ENCODE measurements at regions not wholly inside any gene's neighbourhood (a gene's known extent, or its start where the extent isn't known, plus 50 kb on each side); places are given as distances from the start of the nearest gene placed in this dataset.

DNA sequence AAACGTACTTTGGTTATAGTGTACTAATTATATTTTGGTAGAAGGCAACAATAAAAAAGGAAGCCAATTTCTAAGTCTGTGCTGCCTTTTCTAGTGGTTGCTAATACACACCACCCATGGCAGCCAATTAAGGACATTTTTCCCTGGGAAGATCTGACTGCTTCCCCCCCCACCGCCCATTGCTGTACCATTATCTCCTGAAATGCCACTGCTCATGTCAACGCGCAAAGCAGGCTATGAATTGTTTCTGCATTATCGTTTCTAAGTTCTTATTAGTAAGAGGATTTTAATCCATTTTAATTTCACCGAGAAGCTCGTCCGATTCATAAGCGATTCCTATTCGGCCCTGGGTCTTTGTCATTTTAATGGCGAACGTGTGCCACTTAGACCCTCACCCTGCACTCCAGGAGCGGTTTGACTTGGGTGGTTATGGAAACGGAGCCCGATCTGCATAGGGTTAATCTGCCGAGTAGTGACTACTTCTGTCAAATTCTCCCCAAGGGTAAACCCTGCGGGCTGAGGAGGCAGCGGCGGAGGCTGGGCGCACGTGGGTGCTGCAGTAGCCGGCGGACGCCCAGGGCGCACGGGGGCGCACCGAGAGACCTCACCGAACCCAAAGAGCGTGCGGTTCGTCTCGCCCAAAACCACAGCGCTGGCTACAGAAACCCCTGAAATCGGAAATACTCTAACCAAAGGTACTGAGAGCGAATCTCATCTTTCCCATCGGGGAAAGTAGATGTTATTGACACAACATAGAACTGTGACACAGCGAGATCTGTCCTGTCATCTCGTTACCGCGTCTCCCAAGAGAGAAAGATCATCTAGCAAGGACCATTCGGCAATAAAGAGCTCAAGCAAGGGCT is 55.8 kb upstream of the SHC3 start:
- H3K4me3 Mint-ChIP-seq, result peak overlapping the region; percentile 32
- peak overlapping the region; percentile 58 for H3K27ac Mint-ChIP-seq
- peaks cover 16% of the 10 kb centered on the region for H3K4me1 Mint-ChIP-seq
- H3K36me3 Mint-ChIP-seq, result peaks cover 2% of the 10 kb centered on the region
- peaks cover 4% of the 10 kb centered on the region for H3K9me3 Mint-ChIP-seq
- peaks cover 92% of the 10 kb centered on the region for H3K27me3 Mint-ChIP-seq
- DNase-seq, result peak; percentile 75

DNA sequence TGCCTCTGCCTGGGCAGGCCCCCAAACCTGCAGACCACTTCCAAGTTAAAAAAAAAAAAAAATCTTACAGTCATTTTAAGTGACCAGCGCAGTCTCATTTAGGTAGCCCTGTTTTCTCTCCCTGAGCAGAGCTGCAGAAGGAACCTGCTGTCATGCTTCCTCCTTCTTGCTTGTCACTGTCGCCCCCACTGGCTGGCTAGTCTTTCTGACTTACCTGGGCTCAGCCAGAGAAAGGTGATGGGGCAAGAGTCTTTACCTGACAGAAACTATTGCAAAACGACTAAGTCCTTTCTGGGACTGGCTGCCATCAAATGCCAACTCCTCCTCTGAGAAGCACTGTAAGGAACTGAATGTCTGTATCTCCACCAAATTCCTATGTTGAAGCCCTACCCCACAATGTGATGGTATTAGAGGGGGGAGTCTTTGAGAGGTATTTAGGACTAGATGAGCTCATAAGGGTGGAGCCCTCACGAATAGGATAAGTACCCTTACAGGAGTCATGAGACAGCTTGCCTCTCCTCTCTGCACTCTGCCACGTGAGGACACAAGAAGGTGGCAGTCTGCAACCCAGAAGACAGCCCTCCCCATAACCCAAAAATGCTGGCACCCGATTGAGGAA is 58.4 kb upstream of the SHC3 start:
- peaks cover 16% of the 10 kb centered on the region for H3K4me1 Mint-ChIP-seq

DNA sequence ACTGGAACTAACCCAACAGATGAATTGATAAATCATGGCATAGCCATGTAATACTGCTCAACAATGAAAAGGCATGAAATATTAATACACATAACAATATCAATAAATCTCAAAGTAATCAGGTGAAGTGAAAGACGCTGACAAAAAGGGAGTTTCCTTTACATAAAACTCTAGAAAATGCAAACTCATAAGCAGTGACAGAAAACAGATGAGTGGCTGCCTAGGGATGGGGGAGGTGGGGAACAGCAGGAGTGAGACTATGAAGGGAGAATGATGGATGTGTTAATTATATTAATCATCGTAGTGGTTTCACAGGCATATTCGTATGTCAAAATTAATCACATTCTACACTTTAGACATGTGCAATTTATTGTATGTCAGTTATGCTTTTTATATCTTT is 59.8 kb upstream of the SHC3 start:
- no peak for DNase-seq
- Mint-ChIP-seq H3K36me3 (peaks cover 2% of the 10 kb centered on the region), H3K27me3 (peaks cover 70% of the 10 kb centered on the region), H3K4me3 (no peak overlapping the region), H3K4me1 (peaks cover 16% of the 10 kb centered on the region), H3K9me3 (no peaks in the 10 kb centered on the region), H3K27ac (no peak overlapping the region)

More for the DNA sequence above, 58.4 kb upstream of the SHC3 start:
- Mint-ChIP-seq H3K4me3 (no peak overlapping the region), H3K9me3 (peaks cover under 1% of the 10 kb centered on the region), H3K27me3 (peaks cover 83% of the 10 kb centered on the region), H3K36me3 (peaks cover 2% of the 10 kb centered on the region), H3K27ac (no peak overlapping the region)
- DNase-seq, result no peak

DNA sequence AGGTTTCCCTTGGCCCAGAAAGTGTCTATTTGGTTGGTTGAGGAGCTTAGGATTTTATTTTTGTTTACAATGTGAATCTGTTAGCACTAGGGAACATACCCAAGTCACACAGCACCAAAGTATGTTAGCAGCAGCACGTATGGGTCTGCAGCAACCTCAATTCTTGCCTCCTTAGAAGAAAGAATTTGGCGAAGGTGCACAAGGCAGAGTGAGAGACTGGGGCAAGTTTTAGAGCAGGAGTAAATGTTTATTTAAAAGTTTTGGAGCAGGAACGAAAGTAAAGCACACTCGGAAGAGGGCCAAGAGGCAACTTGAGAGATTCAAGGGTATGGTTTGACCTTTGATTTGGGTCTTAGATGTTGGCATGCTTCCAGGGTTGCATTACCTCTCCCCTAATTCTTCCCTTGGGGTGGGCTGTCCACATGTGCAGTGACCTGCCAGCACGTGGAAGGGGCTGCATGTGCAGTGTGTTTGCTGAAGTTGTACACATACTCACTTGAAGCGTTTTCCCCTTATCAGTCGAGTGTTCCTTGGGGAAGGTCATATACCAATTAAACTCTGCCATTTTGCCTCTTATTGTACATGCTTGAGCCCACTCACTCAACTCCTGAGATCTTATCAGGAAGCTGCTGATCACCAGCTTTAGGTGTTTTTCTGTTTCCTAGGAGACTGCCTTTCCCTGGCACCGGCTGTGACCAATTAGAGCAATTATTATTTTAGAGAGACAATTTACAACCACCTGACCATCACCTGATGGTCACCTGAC is 64.9 kb upstream of the SHC3 start:
- H3K27me3 Mint-ChIP-seq, result peaks cover 22% of the 10 kb centered on the region
- no peak for DNase-seq
- H3K27ac Mint-ChIP-seq, result no peak overlapping the region
- H3K9me3 Mint-ChIP-seq, result no peaks in the 10 kb centered on the region
- no peaks in the 10 kb centered on the region for H3K4me1 Mint-ChIP-seq
- no peak overlapping the region for H3K4me3 Mint-ChIP-seq
- H3K36me3 Mint-ChIP-seq, result peaks cover 2% of the 10 kb centered on the region

DNA sequence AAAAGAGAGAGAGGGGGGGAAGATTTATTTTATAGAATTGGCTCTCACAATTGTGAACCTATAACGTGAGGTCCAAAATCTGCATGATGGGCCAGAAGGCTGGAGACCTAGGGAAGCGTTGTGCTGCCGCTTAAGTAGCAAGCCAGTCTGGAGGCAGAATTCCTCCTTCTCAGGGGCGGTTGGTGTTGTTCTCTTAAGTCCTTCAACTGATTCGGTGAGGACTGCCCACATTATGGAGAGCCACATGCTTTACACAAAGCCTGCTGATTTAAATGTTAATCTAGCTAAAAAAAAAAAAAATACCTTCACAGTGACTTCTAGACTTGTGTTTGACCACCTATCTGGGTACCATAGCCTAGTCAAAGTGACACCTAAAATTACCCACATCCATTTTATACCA is 64.2 kb upstream of the CKS2 start:
- peaks cover 2% of the 10 kb centered on the region for H3K27me3 Mint-ChIP-seq

DNA sequence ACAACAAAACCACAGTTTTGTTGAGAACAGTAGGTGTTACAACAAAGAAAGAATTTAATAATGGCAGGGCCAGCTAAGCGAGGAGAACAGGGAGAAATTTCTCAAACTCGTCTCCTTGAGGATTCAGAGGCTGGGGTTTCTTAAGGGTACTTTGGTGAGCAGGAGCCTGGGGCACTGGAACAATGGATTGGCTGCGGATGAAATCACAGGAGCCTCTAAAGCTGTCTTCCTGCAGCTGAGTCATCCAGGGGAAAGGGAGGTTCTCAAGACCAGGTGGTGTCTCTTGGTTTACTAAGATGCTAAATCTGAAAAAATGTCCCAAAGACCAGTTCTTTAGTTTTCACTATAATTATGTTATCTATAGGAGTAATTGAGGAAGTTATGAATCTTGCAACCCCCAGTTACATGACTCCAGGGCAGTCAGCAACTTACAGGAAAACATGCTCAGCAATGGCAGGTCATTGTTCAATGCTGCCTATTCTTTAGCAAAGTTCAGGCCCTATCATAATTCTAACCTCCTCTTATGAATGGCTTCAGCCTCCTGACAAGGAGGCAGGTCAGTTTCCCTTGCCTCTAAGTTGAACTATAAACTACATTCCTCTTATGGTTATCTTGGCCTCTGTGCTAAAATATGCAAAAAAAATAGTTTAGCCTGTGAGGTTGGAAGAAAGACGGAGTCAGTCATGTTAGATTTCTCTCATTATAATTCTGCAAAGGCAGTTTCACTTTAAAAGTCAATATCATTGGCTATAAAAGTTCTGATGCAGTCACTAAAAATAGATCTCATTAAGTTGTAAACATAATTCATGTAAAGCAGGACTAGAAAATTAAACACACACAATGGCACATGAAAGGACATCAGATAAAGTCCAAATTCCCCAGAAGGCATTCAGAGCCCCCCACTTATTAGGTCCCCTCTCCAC is 63.3 kb upstream of the CKS2 start:
- Mint-ChIP-seq H3K4me1 (no peaks in the 10 kb centered on the region), H3K4me3 (no peak overlapping the region), H3K27ac (no peak overlapping the region), H3K9me3 (peaks cover 2% of the 10 kb centered on the region), H3K36me3 (no peaks in the 10 kb centered on the region), H3K27me3 (no peaks in the 10 kb centered on the region)
- no peak for DNase-seq

More for the DNA sequence above, 64.2 kb upstream of the CKS2 start:
- DNase-seq, result no peak
- H3K36me3 Mint-ChIP-seq, result no peaks in the 10 kb centered on the region
- H3K9me3 Mint-ChIP-seq, result no peaks in the 10 kb centered on the region
- no peak overlapping the region for H3K4me3 Mint-ChIP-seq
- H3K4me1 Mint-ChIP-seq, result no peaks in the 10 kb centered on the region
- no peak overlapping the region for H3K27ac Mint-ChIP-seq

DNA sequence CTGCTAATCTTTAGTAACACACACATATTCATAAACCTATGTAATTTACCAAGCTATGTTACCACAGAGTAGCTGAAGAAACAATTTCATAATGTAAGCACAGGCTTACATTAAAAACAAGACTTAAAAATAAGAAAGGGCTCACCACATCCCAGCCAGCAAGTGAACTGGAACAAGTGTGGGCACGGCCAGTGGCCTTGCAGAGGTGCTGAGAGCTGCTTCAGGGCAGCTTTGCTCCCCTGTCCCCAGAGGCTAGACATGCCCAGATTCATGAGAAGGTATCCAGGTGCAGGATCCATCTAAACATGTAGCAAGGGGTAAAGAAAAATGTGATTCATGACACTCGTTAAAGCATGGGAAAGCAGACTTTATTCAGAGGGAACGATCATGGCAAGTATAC is 62.0 kb upstream of the CKS2 start:
- DNase-seq, result no peak
- Mint-ChIP-seq H3K27me3 (no peaks in the 10 kb centered on the region), H3K9me3 (peaks cover 2% of the 10 kb centered on the region), H3K36me3 (no peaks in the 10 kb centered on the region), H3K4me3 (no peak overlapping the region), H3K27ac (no peak overlapping the region), H3K4me1 (no peaks in the 10 kb centered on the region)

DNA sequence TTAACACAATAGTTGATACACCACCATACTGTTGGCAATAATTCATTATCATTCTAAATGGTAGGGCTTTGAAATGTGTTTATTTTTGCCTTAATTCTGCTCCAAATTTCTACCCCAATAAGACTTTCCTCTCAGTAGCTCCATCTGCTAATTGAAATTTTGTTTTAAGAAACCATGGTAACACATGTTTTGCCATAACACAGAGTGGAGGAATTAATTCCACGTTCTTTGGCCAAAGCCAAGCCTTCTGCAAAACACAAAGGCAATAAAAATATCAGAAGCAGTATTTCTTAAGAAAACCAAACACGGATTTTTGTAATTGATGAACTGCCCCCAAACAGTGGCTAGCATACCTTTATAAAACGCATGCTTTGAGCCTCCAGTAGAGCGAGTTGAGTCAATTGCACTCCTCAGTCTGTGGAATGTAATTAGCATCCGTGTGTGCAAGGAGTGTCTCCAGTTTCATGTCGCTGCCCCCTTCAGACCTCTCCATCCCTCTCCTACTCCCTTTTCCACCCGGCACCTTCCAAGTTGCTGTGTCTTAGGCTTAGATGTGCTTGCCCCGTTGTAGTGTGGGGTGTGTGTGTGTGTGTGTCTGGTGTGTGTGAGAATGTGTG is 58.2 kb upstream of the CKS2 start:
- H3K27ac Mint-ChIP-seq, result no peak overlapping the region

DNA sequence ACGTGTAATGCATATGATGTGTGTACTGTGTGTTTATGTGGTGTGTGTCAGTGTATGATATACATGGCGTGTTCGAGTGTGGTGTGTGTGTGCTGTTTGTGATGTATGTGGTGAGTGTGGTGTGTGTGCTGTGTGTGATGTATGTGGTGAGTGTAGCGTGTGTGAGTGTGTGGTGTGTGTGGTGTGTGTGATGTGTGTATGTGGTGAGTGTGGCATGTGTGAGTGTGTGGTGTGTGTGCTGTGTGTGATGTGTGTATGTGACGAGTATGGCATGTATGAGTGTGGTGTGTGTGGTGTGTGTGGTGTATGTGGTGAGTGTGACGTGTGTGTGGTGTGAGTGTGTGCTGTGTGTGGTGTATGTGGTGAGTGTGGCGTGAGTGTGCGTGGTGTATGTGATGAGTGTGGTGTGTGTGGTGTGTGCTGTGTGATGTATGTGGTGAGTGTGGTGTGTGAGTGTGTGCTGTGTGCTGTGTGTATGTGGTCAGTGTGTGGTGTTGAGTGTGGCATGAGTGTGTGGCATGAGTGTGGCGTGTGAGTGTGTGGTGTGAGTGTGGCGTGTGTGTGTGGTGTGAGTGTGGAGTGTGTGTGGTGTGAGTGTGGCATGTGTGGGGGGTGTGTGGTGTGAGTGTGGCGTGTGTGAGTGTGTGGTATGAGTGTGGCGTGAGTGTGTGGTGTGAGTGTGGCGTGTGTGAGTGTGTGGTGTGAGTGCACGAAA is 56.8 kb upstream of the CKS2 start:
- H3K9me3 Mint-ChIP-seq, result peaks cover 2% of the 10 kb centered on the region
- H3K27ac Mint-ChIP-seq, result no peak overlapping the region
- no peaks in the 10 kb centered on the region for H3K4me1 Mint-ChIP-seq
- no peak for DNase-seq
- no peak overlapping the region for H3K4me3 Mint-ChIP-seq
- no peaks in the 10 kb centered on the region for H3K27me3 Mint-ChIP-seq
- no peaks in the 10 kb centered on the region for H3K36me3 Mint-ChIP-seq

More for the DNA sequence above, 58.2 kb upstream of the CKS2 start:
- DNase-seq, result no peak
- Mint-ChIP-seq H3K27me3 (no peaks in the 10 kb centered on the region), H3K36me3 (no peaks in the 10 kb centered on the region), H3K4me1 (no peaks in the 10 kb centered on the region), H3K9me3 (peaks cover 2% of the 10 kb centered on the region), H3K4me3 (no peak overlapping the region)

DNA sequence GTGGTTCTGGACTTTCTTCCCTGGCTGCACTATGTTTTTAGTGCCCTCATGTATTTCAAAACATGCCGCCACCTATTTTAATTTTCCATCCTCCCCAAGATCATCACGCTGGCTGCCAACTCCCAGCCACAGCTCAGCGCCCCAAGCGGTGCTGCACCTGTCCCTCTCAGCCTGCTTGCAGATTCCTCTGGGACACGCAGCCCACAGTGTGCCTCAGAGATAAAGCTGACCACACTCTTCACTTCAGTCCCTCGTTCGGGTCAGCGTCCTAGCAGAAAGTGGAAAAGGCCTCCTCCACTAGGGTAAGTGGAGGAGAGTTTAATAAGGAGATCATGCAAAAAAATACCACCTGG is 56.2 kb upstream of the CKS2 start:
- Mint-ChIP-seq H3K9me3 (peaks cover 2% of the 10 kb centered on the region), H3K27ac (no peak overlapping the region), H3K4me3 (no peak overlapping the region), H3K4me1 (no peaks in the 10 kb centered on the region), H3K36me3 (no peaks in the 10 kb centered on the region), H3K27me3 (no peaks in the 10 kb centered on the region)
- no peak for DNase-seq

DNA sequence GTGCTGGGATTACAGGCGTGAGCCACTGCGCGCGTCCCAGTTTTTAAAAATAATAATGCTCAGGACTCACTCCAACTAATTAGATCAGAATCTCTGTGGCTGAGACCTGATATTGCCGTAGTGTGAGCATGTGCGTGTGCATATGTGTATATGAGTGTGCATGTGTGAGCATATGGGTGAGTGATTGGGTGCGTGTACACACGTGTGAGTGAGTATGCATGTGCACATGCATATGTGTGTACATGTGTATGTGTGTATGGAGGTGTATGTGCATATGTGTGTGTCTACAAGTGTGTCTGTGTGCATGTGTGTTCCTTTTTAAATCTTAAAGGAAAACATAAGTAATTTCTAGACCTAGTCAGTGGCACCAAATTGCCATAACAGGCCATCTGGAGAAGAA is 54.8 kb upstream of the CKS2 start:
- Mint-ChIP-seq H3K4me1 (no peaks in the 10 kb centered on the region), H3K27me3 (no peaks in the 10 kb centered on the region)

DNA sequence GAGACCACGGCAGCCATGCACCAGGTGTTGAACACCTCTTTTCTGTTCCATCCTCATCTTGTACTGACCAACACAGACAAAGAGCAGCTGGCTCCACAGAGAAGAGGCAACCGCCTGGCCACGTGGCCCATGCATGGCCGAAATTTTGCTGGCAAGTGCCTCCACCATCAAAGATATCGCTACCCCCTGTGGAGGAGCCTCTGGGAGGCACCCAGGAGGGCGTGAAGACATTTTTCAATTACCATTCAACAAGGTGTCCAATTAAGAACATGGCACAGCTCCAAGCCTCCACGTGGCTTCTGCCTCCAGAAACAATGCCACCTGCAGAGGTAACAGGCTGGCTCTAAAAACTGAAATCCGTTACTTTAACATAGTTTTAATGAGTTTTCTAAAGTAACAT is 54.4 kb upstream of the CKS2 start:
- no peak for DNase-seq
- Mint-ChIP-seq H3K4me3 (no peak overlapping the region), H3K27me3 (no peaks in the 10 kb centered on the region), H3K36me3 (no peaks in the 10 kb centered on the region), H3K27ac (no peak overlapping the region), H3K9me3 (peaks cover 2% of the 10 kb centered on the region), H3K4me1 (no peaks in the 10 kb centered on the region)

More for the DNA sequence above, 54.8 kb upstream of the CKS2 start:
- DNase-seq, result no peak
- Mint-ChIP-seq H3K9me3 (peaks cover 2% of the 10 kb centered on the region), H3K36me3 (no peaks in the 10 kb centered on the region), H3K4me3 (no peak overlapping the region), H3K27ac (no peak overlapping the region)

DNA sequence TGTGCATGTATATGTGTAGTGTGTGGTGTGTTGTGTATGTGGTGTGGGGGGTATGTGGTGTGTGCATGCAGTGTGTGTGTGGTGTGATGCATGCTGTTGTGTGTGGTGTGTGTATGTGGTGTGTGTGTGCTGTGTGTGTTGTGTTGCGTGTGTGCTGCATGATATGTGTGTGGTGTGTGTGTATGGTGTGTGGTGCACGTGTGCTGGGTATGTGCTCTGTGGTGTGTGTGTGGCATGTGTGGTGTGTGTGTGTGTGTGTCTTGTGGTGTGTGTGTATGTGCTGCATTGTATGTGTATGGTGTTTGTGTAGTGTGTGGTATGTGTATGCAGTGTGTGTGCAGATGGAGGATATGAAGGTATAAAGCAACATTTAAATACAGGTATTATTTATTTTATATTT is 50.5 kb upstream of the CKS2 start:
- no peak for DNase-seq
- Mint-ChIP-seq H3K27me3 (peaks cover 4% of the 10 kb centered on the region), H3K4me1 (no peaks in the 10 kb centered on the region), H3K36me3 (no peaks in the 10 kb centered on the region), H3K4me3 (no peak overlapping the region), H3K27ac (no peak overlapping the region), H3K9me3 (no peaks in the 10 kb centered on the region)

All from activated naive CD8-positive, alpha-beta T cell treated with anti-CD3 and anti-CD28 coated beads for 36 hours (primary cell).